ENCODE measurements at regions not wholly inside any gene's neighbourhood (a gene's known extent, or its start where the extent isn't known, plus 50 kb on each side); places are given as distances from the start of the nearest gene placed in this dataset.
"Not testable (repeated sequence)": the region's sequence is repeated elsewhere in the genome, so short reads cannot be mapped to it uniquely, and the experiment has no call there.

GRCh38 chr1:148432318-148432717, 50.8 kb downstream of the PPIAL4G start:
- DNase-seq = not testable (repeated sequence)

- DNase-seq = not testable (repeated sequence)
Observed at GRCh38 chr1:148429856-148430255, 53.2 kb downstream of the PPIAL4G start.

- peak; percentile 6 to 42 for DNase-seq
Observed at GRCh38 chr1:148426940-148427611, 56.0 kb downstream of the PPIAL4G start.

- not testable (repeated sequence) for DNase-seq
Observed at GRCh38 chr1:148426385-148426784, 56.7 kb downstream of the PPIAL4G start.

GRCh38 chr1:148424143-148425003, 58.7 kb downstream of the PPIAL4G start:
- DNase-seq = not testable (repeated sequence)

- DNase-seq = not testable (repeated sequence)
Observed at GRCh38 chr1:148422921-148423320, 60.2 kb downstream of the PPIAL4G start.

GRCh38 chr1:148417241-148417640, 65.9 kb downstream of the PPIAL4G start:
- not testable (repeated sequence) for DNase-seq

GRCh38 chr1:148413385-148413784, 69.7 kb downstream of the PPIAL4G start:
- DNase-seq = not testable (repeated sequence)

GRCh38 chr1:148404786-148405568, 78.1 kb downstream of the PPIAL4G start:
- DNase-seq = not testable (repeated sequence)

GRCh38 chr1:148403925-148404324, 79.2 kb downstream of the PPIAL4G start:
- not testable (repeated sequence) for DNase-seq

GRCh38 chr1:148403085-148403456, 80.0 kb downstream of the PPIAL4G start:
- not testable (repeated sequence) for DNase-seq

GRCh38 chr1:148402152-148403084, 80.7 kb downstream of the PPIAL4G start:
- not testable (repeated sequence) for DNase-seq

GRCh38 chr1:148397516-148397915, 85.6 kb downstream of the PPIAL4G start:
- DNase-seq = not testable (repeated sequence)

GRCh38 chr1:148392505-148392904, 90.6 kb downstream of the PPIAL4G start:
- not testable (repeated sequence) for DNase-seq

GRCh38 chr1:148391323-148391722, 91.8 kb downstream of the PPIAL4G start:
- not testable (repeated sequence) for DNase-seq

GRCh38 chr1:148389027-148389339, 94.1 kb downstream of the PPIAL4G start:
- DNase-seq = no peak

- no peak for DNase-seq
Observed at GRCh38 chr1:148388260-148389026, 94.7 kb downstream of the PPIAL4G start.

GRCh38 chr1:148387949-148388259, 95.2 kb downstream of the PPIAL4G start:
- not testable (repeated sequence) for DNase-seq

- DNase-seq = not testable (repeated sequence)
Observed at GRCh38 chr1:148387122-148387948, 95.8 kb downstream of the PPIAL4G start.

GRCh38 chr1:148386617-148387016, 96.5 kb downstream of the PPIAL4G start:
- no peak for DNase-seq

- DNase-seq = not testable (repeated sequence)
Observed at GRCh38 chr1:148386031-148386398, 97.1 kb downstream of the PPIAL4G start.

All from AML-193 (cell line).